Activated naive CD4-positive, alpha-beta T cell treated with anti-CD3 and anti-CD28 coated beads, Interleukin-2, amount 10 ng/mL, durations not matched to agents 7 days and 5 days (primary cell): ENCODE measurements at regions not wholly inside any gene's neighbourhood (a gene's known extent, or its start where the extent isn't known, plus 50 kb on each side); places are given as distances from the start of the nearest gene placed in this dataset.
"Not testable (repeated sequence)": the region's sequence is repeated elsewhere in the genome, so short reads cannot be mapped to it uniquely, and the experiment has no call there.

Experiments
- CTCF ChIA-PET: fragments of 350-600 bp; sonication (Branson Sonifier 250); formaldehyde crosslinking; loops from one replicate; lab custom pipeline; 2021; ENCODE audit warnings: antibody characterized with exemption; lab: Charles Lee
- DNase-seq: peaks from one replicate; pipeline ENCODE4 v3.0.0-alpha.2; 2020
- H3K27ac Mint-ChIP-seq: one replicate; pipeline ENCODE4 v1.8.0; 2021; ENCODE audit warnings: mild to moderate bottlenecking, moderate library complexity, mixed read lengths
- H3K27me3 Mint-ChIP-seq: one replicate; pipeline ENCODE4 v1.8.0; 2021; ENCODE audit warnings: mild to moderate bottlenecking, mixed read lengths
- H3K36me3 Mint-ChIP-seq: one replicate; pipeline ENCODE4 v1.8.0; 2021; ENCODE audit warnings: mixed read lengths
- H3K4me1 Mint-ChIP-seq: one replicate; pipeline ENCODE4 v1.8.0; 2021; ENCODE audit warnings: mixed read lengths
- H3K4me3 Mint-ChIP-seq: one replicate; pipeline ENCODE4 v1.8.0; 2021; ENCODE audit warnings: mild to moderate bottlenecking, moderate library complexity, mixed read lengths
- H3K9me3 Mint-ChIP-seq: one replicate; pipeline ENCODE4 v1.8.0; 2021; ENCODE audit warnings: mixed read lengths

DNA sequence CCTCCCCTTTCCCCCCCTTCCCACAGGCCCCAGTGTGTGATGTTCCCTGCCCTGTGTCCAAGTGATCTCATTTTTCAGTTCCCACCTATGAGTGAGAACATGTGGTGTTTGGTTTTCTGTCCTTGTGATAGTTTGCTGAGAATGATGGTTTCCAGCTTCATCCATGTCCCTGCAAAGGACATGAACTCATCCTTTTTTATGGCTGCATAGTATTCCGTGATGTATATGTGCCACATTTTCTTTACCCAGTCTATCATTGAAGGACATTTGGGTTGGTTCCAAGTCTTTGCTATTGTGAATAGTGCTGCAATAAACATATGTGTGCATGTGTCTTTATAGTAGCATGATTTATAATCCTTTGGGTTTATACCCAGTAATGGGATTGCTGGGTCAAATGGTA is 106.0 kb upstream of the CADM1 start:
- H3K36me3 Mint-ChIP-seq, H3K27ac Mint-ChIP-seq, DNase-seq, H3K9me3 Mint-ChIP-seq, H3K4me3 Mint-ChIP-seq, CTCF ChIA-PET, H3K27me3 Mint-ChIP-seq, H3K4me1 Mint-ChIP-seq: not testable (repeated sequence)

DNA sequence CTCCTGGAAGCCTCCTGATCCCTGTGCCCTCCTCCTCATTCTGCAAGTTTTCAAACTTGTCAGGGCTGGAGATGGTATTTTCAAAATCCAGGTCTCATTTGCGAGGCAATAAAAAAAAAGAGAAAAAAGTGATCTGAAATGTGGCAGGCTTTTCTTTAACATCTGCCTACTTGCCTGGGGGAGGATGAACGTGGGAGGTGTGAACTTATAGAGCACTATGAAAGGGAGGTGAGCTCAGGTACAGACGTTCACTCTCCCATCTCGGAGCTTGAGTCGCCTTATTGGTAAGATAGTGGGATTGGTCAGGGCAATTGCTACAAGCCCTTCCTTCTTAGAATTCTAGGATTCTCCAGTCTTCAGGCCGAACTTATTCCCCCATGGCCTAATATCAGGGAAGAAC is 104.8 kb upstream of the CADM1 start:
- CTCF ChIA-PET = no interaction called here
- H3K4me1 Mint-ChIP-seq = no peaks in the 10 kb centered on the region
- H3K36me3 Mint-ChIP-seq = no peaks in the 10 kb centered on the region

GRCh38 chr11:115607621-115608221 is 103.5 kb upstream of the CADM1 start:
- DNase-seq = no peak
- H3K27ac Mint-ChIP-seq = no peak overlapping the region
- H3K4me1 Mint-ChIP-seq = no peaks in the 10 kb centered on the region
- H3K36me3 Mint-ChIP-seq = no peaks in the 10 kb centered on the region
- H3K27me3 Mint-ChIP-seq = no peaks in the 10 kb centered on the region
- H3K4me3 Mint-ChIP-seq = no peak overlapping the region
- peaks cover 2% of the 10 kb centered on the region for H3K9me3 Mint-ChIP-seq
- CTCF ChIA-PET = no interaction called here

More for the DNA sequence above, 104.8 kb upstream of the CADM1 start:
- no peak overlapping the region for H3K4me3 Mint-ChIP-seq
- peaks cover 2% of the 10 kb centered on the region for H3K9me3 Mint-ChIP-seq
- no peak overlapping the region for H3K27ac Mint-ChIP-seq
- no peak for DNase-seq
- H3K27me3 Mint-ChIP-seq = no peaks in the 10 kb centered on the region

GRCh38 chr11:115606498-115607220 is 102.4 kb upstream of the CADM1 start:
- peaks cover 3% of the 10 kb centered on the region for H3K9me3 Mint-ChIP-seq
- H3K27me3 Mint-ChIP-seq = no peaks in the 10 kb centered on the region
- no peak overlapping the region for H3K4me3 Mint-ChIP-seq
- H3K36me3 Mint-ChIP-seq = no peaks in the 10 kb centered on the region
- no peak overlapping the region for H3K27ac Mint-ChIP-seq
- CTCF ChIA-PET = no interaction called here
- H3K4me1 Mint-ChIP-seq = no peaks in the 10 kb centered on the region
- DNase-seq = no peak

DNA sequence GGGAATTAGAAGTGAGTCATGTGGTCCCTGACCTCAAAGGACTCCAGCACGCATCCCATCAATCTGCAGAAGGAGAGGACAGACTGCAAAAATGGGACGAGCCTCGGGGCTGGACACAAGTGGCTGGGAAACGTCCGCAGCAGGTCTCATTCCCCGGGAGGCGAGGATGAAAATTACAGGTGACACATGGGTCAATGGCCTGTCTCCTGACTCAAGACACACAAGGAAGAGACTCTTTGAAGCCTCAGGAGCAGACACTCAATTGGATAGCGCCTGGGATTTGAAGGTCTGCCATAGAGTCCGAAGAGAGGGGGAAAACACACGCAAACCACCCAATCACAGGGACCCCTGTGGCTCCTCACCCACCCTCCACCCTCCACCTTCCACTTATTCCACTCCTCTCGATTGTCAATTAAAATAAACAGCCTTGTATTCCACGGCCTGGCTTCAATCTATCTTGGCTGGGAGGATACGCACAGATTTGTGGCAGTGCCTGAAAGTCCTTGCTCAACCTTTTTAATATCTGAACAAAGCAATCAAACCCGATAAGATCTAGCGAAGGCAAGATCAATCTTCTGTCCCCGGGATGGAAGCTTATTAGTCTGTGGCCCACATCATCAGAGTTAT is 101.8 kb upstream of the CADM1 start:
- Mint-ChIP-seq H3K4me3 (no peak overlapping the region), H3K27me3 (no peaks in the 10 kb centered on the region), H3K4me1 (no peaks in the 10 kb centered on the region)

GRCh38 chr11:115605397-115605796 is 101.2 kb upstream of the CADM1 start:
- H3K4me3 Mint-ChIP-seq, H3K36me3 Mint-ChIP-seq, H3K27ac Mint-ChIP-seq, H3K9me3 Mint-ChIP-seq, H3K4me1 Mint-ChIP-seq, H3K27me3 Mint-ChIP-seq, CTCF ChIA-PET, DNase-seq: not testable (repeated sequence)

More for the DNA sequence above, 101.8 kb upstream of the CADM1 start:
- no peak overlapping the region for H3K27ac Mint-ChIP-seq
- CTCF ChIA-PET = no interaction called here
- no peak for DNase-seq
- H3K9me3 Mint-ChIP-seq = peaks cover 6% of the 10 kb centered on the region
- no peaks in the 10 kb centered on the region for H3K36me3 Mint-ChIP-seq

DNA sequence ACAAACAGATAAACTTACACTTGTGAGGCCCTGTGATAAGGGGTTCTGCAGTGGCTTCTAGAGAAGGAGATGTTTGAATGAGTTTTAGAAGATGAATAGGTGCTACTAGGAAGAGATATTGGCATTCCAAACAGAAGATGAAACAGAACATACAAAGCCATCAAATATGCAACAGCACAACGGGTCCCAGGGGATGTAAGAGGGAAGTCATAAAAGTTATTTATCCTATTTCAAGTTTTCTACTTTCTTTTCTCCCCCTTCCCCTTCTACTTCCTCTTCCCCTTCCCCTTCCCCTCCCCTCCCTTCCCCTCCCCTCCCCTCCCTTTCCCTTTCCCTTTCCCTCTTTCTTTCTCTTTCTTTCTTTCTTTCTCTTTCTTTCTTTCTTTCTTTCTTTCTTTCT is 94.9 kb upstream of the CADM1 start:
- no peak overlapping the region for H3K4me3 Mint-ChIP-seq
- CTCF ChIA-PET = no interaction called here
- DNase-seq = no peak
- H3K9me3 Mint-ChIP-seq = peaks cover 7% of the 10 kb centered on the region
- no peaks in the 10 kb centered on the region for H3K4me1 Mint-ChIP-seq
- H3K36me3 Mint-ChIP-seq = no peaks in the 10 kb centered on the region
- H3K27ac Mint-ChIP-seq = no peak overlapping the region
- no peaks in the 10 kb centered on the region for H3K27me3 Mint-ChIP-seq

- CTCF ChIA-PET = no interaction called here
Observed at GRCh38 chr11:115598257-115598901, 94.2 kb upstream of the CADM1 start.

GRCh38 chr11:115591380-115591779 is 87.2 kb upstream of the CADM1 start:
- DNase-seq = no peak
- no peaks in the 10 kb centered on the region for H3K27me3 Mint-ChIP-seq
- no peaks in the 10 kb centered on the region for H3K36me3 Mint-ChIP-seq
- H3K4me1 Mint-ChIP-seq = no peaks in the 10 kb centered on the region
- H3K4me3 Mint-ChIP-seq = no peak overlapping the region
- H3K27ac Mint-ChIP-seq = no peak overlapping the region
- CTCF ChIA-PET = no interaction called here
- peaks cover 15% of the 10 kb centered on the region for H3K9me3 Mint-ChIP-seq

More at GRCh38 chr11:115598257-115598901, 94.2 kb upstream of the CADM1 start:
- Mint-ChIP-seq H3K27ac (no peak overlapping the region), H3K9me3 (peaks cover 5% of the 10 kb centered on the region), H3K27me3 (no peaks in the 10 kb centered on the region), H3K36me3 (no peaks in the 10 kb centered on the region), H3K4me3 (no peak overlapping the region), H3K4me1 (no peaks in the 10 kb centered on the region)
- DNase-seq = no peak

DNA sequence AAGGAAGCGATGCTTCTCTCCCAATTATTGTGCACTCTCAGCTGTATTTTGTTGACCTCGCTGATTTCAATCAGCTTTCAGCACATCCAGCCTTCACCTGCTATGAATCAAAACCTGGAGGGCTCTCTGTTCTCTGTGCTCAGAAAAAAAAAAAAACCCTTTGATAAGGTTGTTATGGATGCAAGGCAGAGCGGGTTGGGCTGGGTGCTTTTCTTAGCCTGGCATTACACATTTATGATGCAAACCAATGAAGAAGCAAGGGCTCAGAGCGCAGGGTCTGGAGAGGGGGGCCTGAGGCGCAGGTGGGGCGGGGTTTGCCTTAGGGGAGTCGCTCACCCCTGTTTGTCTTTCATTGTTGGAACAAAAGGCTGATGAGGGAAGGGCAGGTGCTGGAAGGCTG is 86.0 kb upstream of the CADM1 start:
- CTCF ChIA-PET = no interaction called here
- no peak for DNase-seq
- peaks cover 15% of the 10 kb centered on the region for H3K9me3 Mint-ChIP-seq
- no peaks in the 10 kb centered on the region for H3K4me1 Mint-ChIP-seq
- no peak overlapping the region for H3K4me3 Mint-ChIP-seq
- no peaks in the 10 kb centered on the region for H3K27me3 Mint-ChIP-seq
- H3K27ac Mint-ChIP-seq = no peak overlapping the region
- no peaks in the 10 kb centered on the region for H3K36me3 Mint-ChIP-seq

DNA sequence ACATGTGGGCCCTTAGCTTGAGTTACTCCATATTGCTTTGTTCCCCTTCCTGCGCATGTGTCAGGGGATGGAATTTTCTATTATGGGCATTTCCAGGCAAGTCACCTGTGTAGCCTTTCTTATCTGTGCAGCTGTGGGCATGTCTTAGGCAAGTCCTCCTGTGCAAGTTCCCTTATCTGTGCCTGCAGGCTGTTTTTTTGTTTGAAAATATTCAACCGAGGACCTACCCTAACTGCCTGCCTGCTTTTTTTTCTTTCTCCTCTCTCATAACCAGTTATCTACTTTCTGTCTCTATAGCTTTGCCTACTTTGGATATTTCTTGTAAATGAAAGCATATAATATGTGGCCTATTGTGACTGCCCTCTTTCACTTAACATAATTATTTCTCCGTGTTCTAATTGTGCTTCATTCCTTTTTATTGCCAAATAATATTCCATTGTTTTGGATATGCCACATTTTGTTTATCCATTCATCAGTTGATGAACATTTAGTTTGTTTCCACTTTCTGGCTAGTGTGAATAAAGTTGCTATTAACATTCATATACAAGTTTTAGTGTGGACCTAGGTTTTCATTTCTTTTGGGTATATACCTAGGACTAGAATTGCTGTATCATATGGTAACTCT is 83.6 kb upstream of the CADM1 start:
- CTCF ChIA-PET = interaction anchor here (0.6 kb wide), 1 partner anchor 1104 kb away, joined by 3 read pairs; no protein-coding TSS in a partner anchor
- peaks cover 15% of the 10 kb centered on the region for H3K9me3 Mint-ChIP-seq
- no peaks in the 10 kb centered on the region for H3K27me3 Mint-ChIP-seq
- no peak overlapping the region for H3K27ac Mint-ChIP-seq
- DNase-seq = no peak
- no peaks in the 10 kb centered on the region for H3K36me3 Mint-ChIP-seq
- no peak overlapping the region for H3K4me3 Mint-ChIP-seq
- H3K4me1 Mint-ChIP-seq = no peaks in the 10 kb centered on the region

GRCh38 chr11:115585361-115586024 is 81.3 kb upstream of the CADM1 start:
- Mint-ChIP-seq H3K4me3 (no peak overlapping the region), H3K27ac (no peak overlapping the region), H3K27me3 (no peaks in the 10 kb centered on the region), H3K36me3 (no peaks in the 10 kb centered on the region), H3K9me3 (peaks cover 12% of the 10 kb centered on the region), H3K4me1 (no peaks in the 10 kb centered on the region)
- CTCF ChIA-PET = no interaction called here
- no peak for DNase-seq

GRCh38 chr11:115581871-115582639 is 77.8 kb upstream of the CADM1 start:
- H3K9me3 Mint-ChIP-seq = peaks cover 2% of the 10 kb centered on the region
- CTCF ChIA-PET = no interaction called here
- no peaks in the 10 kb centered on the region for H3K27me3 Mint-ChIP-seq
- H3K4me3 Mint-ChIP-seq = no peak overlapping the region
- H3K4me1 Mint-ChIP-seq = no peaks in the 10 kb centered on the region
- H3K36me3 Mint-ChIP-seq = no peaks in the 10 kb centered on the region
- DNase-seq = no peak
- no peak overlapping the region for H3K27ac Mint-ChIP-seq
